Endometrium (tissue), 2 donors: ENCODE measurements at regions not wholly inside any gene's neighbourhood (a gene's known extent, or its start where the extent isn't known, plus 50 kb on each side); places are given as distances from the start of the nearest gene placed in this dataset.
"Not testable (repeated sequence)": the region's sequence is repeated elsewhere in the genome, so short reads cannot be mapped to it uniquely, and the experiment has no call there.

Experiments
- FAIRE-seq: peaks from 2 replicates; lab custom pipeline; 2012; peaks lifted over from hg19 to GRCh38; lab: Jason Lieb, UNC
- donor health status: control.
- donor health status: control.

DNA sequence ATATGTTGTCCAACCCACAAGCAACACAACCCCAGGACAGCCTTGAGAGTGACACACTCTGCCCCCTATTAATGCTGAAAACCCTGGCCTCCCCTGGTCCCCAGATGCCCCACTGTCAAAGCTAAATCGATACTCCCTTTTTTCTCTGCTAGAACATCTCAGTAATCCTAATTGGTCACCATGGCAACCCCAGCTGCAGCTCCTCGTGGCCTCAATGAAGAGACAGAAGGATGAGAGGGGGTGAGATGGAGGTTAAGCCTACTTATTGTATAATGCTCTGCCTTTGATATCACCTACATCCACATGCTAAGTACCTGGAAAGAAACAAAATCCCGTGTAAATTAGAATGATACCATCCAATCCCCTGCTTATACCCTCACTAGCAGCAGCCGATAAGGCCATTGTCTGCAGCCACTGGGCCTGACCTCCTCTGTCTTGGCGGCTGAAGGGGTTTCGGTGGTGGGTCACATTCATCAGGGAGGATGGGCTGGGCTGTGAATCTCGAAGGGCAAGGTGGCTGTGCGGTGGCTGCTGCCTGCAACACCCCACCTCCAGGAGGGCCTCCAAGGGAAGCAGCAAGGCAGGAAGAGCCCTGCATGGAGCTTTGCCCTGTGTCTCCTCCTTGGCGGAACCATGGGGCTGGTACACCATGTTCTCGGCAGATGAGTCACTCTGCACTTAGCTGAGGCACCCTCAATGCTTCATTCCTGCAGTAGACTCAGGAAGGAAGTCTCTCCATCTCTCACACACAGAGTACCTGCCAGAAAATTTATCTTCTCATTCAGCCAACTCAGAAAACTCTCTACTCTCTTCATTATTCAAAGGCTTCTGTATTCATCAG, 399.5 kb downstream of the BUD13 start:
- FAIRE-seq = no peak

DNA sequence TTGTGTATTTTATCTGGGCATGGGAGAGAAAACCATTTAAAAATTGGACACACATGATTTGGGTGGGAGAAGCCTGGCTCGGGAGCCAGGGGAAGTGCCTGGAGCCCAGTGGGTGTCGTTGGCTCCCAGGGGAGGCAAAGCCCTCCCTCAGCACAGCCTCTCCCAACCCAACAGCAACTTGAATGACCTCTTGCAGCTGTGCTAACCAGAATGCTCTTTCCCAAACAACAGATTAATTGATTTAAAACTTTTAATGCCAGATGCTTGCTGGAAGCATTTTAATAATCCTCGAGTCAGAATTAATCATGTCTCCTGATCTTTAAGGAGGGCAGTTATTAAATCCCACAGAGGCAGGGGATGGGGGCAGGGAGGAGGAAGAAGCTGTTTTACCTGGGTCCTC, 401.6 kb downstream of the BUD13 start:
- no peak for FAIRE-seq

DNA sequence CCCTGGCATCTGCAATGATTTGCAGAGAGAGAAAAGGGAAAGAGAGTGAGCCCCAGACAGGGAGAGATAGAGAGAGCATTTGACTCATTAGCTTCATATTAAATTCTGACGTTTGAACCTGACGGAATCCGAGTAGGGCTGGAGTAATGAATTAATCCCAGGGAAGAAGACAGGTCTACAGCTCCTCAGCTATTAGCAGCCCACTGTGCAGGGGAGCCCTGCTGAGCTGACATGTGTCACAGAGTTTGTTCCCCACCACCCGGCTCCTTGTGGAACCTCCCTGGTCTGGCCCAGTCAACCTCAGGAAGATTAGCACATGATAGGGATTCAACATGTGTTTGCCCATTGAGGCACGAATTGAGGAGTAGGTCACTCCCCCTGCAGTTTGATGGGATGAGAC, 404.0 kb downstream of the BUD13 start:
- no peak for FAIRE-seq

DNA sequence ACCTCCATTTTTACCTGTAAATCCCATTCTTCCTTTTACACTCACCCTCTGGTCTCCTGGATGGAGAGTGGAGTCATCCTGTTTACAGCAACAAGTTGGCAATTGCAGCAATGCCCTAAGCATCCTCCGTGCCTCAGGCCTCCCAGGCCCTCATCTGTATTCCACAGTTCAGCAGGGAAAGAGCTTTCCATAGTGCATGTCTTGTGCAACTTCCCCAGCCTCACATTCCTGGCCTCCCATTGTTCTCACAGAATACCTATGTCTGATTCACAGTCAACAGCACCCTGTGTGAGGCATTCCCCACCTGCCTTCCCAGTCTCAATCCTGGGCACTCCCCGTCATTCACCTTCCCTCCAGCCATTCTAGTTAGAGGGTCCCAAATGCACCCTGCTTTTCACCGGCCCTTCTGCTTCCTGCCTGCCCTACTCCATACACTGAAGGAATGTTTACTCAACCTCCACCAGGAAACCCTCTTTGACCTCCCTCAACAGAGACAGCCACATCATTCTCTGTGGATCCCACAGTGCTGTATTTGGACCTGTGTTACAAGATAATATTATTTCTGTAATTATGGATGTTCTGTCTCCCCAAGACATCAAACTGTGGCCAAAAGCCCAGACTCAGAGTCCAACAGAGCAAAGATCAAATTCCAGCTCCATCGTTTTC, 405.7 kb downstream of the BUD13 start:
- no peak for FAIRE-seq

DNA sequence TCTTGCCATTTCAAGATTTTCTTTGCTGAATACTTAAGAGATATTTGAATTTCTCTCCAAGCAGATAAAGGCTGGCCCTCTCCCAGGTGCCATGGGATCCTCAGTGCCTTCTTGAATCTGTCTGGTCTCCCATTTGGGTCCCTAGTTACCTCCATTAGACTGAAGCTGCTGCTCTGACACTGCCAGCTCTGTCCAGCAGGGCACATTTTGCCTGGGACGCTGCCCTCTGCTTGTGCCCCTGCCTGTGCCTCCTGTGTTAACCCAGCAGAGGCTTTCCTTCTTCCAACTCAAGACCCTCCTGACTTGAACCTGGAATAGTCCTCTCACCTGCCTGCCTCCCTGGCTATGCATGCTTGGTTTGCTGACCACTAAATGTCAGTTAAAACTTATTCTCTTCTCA, 406.3 kb downstream of the BUD13 start:
- FAIRE-seq = no peak

DNA sequence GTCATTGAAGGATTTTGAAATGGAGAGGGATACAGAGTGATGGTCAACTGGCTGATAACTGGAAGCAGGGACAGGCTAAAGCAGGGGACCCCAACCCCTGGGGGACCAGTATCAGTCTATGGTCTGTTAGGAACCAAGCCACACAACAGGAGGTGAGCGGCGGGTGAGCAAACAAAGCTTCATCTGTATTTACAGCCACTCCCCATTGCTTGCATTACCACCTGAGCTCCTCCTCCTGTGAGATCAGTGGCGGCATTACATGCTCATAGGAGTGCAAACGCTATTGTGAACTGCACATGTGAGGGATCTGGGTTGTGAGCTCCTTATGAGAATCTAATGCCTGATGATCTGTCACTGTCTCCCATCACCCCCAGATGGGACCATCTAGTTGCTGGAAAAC, 407.9 kb downstream of the BUD13 start:
- not testable (repeated sequence) for FAIRE-seq

DNA sequence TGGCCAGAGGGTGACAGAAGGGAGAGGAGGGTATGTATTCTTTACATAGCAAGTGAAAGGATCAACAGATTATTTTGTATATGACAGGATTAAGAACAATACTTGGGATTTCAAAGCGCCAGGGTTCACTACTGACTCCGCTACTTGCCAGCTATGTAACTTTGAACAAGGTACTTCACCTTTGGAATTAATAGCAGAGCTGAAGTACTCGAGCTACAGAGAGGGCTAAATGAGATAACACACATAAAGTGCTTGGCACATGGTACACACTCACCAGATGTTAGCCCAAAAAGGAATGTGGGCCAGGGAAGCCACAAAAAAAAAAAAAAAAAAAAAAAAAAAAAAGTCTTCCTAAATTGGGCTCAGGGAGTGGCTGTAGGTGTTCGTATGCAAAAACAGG, 408.4 kb downstream of the BUD13 start:
- FAIRE-seq = no peak

DNA sequence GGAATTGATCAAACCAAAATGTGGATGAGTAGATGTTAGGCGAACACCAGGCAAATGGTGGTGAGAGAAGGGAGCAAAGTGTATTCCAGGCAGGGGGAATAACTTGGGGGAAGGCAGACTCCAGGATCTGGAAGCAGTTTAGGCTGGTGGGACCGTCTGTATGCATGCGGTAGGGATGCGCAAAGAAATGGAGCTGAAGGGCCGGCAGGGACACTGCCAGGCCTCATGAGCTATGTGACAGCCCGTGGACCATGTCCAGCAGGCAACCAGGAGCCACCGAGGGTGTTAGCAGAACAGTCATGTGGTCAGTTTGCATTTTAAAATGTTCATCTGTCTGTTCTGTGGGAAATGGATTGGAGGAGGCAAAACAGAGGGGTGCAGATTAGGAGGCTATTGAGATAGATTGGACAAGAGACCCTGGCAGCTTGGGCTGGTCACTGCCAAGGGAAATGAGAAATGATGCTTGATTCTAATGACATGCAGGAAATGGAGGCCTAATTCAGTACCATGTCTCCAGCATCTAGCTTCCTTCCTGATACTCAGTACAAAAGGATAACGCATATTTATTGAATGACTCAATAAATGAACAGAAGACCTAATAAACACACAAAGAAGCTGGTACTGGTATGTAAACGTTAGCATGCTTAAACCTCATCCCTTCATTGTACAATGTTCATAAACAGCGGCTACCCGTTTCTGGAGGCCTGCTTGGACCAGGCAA, 412.4 kb downstream of the BUD13 start:
- FAIRE-seq = no peak

DNA sequence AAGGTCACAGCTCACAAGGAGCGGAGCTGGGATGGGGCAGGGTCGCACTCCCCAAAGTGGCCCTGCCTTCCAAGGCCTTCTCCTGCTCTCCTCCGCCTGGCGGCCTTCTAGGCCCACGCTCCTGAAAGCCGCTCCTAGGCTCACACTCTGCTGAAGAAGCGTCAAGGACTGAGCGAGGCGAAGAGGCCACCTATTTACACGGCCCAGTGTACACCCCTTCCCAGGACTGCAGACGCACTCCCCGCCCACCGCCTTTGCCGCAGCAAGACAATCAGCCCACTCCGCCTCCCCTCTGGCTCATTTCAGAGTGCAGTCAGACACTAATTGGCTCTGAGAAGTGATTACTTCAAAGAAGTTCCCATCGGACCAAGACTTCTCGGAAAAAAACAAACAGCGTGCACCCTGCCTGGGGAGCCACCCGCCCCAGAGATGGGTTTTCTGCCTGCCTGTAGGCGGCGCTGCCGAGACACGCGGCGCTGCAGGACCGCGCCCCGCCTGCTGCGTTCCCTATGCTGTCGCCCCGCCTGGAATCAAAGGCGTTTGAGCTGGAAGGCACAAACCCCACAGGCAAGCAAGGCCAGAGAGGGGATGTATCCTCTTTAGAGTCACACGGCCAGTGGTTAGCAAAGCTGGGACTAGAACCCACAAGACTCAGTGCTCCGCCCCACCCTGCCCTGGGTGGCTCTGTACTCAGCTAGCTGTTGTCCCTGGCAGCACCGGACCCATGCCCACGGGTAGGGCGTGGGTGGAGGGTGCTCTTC, 414.8 kb downstream of the BUD13 start:
- no peak for FAIRE-seq

DNA sequence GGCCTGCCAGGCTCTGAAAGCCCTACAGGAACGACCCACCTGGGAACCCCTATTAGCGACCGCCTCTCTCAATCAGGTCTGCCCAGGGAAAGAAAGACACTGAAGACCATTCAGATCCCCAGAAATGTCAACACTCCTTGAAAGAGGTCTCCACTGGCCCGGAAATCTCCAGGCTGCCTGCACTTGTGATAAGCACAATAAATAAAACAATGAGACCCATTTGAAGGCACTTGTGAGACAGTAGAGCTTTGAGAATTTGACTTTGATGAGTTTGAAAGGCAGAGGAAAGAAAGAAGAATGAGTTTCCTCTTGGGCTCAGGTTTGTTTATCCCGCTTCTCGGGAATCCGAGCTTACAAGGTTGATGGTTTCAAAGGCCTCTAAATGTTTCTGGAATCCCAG, 416.3 kb downstream of the BUD13 start:
- FAIRE-seq = no peak

DNA sequence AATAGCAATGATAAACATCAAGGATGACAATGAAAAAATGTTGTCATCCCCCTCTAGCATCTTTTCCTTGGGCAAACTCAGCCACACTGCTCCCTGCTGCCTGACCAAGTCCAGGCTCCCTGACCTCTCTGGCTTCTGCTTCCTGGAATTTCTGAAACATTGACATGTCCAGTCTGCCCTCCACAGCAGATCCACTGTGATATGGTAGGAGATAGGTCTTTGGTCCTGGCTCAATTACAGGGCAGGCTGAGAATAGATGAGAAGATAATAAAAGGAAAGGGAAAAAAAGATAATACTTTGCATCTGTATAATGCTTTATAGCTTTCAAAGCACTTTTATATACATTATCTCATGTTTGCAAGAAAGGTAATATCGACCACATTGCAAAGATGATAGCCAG, 417.7 kb downstream of the BUD13 start:
- no peak for FAIRE-seq

DNA sequence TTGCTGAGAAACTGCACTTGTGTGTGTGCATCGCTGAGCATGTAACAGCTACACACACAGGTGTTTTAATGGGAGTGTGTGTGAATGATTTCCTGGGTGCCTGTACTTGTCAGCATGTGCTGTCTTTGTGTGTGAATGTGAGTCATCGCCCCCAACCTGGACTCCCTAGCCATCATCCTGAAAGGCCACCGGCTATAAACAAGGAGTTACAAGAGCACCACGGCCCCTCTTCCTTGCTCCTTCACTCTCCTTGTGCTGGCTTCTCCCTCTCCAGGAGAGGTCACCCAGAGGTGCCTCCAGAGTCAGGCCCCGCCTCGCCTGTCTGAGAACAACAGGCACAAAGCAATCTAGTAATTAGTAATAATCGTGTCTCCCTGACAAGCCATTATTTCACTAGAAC, 419.2 kb downstream of the BUD13 start:
- no peak for FAIRE-seq

DNA sequence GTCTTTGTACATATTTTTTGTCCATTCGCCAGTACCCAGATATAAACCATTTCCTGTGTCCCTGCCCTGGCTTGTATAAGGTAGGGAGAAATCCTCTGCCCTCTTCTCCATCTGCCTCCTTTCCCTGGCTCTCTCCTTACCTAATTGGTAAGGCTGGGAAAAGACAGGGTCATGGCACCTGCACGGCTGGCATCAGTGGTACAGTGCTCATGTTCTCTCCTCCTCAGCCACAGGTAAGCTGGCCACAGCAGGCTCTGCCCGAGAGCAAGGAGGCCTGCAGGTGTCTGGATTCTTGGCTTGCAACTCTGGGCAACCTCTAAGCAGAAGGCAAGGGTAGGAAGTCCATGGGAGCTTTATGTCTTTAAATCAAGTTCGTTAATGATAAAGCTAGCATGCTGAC, 419.9 kb downstream of the BUD13 start:
- no peak for FAIRE-seq

DNA sequence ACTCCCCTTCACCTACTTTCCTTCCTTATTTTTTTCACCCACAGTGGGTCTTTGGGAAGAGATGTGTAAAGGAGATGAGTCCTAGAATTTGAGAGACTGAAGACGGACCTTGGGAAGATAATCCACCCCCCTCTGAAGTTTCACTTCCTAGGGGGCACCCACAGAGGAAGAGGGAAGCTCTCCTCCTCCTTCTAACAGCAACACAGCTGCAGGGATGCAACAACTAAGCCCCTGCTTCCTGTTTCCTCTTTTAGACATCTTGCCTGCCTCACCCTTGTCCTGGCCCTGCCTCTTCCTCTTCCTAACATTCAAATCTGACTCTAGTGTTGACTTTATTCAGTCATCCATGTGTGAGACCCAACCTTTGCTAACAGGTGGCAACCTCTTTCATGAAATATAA, 424.6 kb downstream of the BUD13 start:
- no peak for FAIRE-seq

DNA sequence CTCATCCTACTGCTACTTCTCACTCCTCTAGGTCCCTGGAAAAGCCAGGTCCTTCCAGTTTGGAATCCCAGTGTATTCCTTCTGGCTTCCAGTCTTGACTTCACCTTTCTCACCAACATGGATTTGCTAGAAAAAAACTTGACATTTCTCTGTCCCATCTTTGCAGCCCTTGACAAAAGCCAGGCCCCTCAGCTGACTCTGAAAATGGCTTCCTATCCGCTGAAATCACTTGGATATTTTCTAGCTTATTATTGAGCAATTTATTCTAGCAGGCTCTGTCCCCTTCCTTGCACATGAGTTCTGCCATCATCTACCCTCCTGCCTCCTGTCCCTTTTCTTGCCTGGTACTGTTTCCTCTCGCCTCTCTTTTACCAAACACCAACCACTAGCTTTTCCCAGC, 427.2 kb downstream of the BUD13 start:
- no peak for FAIRE-seq

DNA sequence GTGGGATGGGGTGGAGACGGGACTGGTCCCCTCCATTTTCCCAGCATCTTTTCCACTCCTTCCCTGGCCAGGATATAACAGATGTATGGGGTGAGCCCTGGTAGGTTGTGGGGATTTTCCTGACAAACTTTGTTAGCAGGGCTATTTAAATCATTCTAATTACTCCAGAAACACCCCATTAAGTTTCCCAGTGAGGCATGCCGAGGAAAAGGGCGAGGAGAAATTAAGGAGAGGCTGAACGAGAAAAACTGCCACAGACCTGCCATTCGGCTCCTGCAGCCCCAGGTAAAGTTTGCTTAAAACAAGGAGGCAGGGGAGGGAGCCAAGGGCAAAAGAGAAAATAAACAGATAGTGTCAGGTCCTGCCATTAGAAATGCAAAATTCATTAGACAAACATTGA, 428.2 kb downstream of the BUD13 start:
- no peak for FAIRE-seq

DNA sequence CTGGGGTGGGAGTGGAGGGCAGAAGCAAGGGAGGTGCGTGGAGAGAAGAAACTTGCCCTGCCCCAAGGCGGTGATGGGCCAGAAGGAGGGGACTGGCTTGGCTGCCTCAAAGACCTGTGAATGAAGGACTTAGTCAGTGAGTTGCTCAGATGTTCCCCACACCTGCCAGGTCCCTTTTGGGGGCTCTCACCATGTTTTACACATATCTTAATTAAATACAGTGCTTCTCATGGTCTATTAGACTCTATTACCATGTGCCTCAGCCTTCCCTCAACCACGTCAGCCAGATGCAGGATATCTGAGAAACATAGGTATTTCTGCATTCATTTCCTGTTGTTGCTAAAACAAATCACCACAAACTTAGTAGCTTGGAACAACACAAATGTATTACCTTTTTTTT, 429.5 kb downstream of the BUD13 start:
- no peak for FAIRE-seq

DNA sequence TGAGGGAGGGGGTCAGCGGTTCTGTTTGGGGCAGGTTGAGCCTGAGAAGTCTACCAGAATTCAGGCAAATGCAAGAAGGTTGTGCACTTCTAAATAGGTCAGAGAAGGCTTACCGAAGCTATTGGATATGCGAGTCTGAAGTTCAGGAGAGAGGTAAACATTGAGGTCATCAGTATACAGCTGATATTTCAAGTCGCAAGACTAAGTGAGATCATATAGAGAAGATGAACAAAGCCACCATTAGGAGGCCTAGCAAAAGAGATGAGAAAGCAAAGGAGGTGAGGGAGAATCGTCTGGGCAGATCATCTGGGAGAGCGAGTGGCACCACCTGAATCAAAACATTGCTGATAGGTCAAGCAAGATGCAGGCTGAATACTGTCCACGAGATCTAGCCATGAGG, 430.6 kb downstream of the BUD13 start:
- FAIRE-seq = no peak

DNA sequence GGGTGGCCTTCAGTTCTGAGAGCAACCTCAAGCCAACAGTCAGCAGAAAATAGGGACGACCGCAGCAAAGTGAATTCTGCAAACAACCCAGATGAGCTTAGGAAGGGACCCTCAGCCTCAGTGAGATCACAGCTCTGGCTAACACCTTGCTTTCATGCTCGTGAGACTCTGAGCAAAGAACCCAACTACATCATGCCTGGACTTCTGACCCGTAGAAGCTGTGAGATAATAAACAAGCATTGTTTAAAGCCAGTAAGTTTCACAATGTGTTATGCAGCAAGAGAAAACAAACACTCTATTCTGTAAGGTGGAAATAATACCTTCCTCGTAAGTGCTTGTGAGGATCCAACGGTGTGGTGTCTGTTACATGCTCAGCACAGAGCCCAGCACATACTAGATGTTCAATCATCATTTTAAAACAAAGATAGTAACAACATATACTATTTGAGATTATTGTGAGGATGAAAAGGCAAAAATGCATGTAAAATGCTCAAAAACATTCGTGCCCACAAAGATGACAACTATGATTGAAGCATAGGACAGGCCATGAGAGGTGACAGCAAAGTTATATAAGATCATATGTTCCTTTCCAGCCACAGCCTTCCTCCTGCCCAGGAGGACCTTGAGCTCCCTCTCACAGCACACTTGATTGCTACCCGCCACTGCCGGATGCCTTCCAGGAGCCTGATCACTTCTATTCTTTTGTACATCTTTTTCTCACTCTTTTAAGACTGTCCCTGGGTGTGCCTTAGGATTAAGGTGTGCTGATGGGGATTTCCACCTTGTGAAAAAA, 433.3 kb downstream of the BUD13 start:
- FAIRE-seq = no peak

DNA sequence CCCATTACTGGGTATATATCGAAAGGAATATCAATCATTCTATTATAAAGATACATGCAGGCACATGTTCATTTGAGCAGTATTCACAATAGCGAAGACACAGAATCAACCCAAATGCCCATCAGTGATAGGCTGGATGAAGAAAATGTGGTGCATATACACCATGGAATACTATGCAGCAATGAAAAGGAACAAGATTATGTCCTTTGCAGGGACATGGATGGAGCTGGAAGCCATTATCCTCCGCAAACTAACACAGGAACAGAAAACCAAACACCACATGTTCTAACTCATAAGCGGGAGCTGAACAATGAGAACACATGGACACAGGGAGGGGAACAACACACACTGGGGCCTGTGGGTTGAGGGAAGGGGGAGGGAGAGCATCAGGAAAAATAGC, 434.3 kb downstream of the BUD13 start:
- FAIRE-seq = not testable (repeated sequence)

DNA sequence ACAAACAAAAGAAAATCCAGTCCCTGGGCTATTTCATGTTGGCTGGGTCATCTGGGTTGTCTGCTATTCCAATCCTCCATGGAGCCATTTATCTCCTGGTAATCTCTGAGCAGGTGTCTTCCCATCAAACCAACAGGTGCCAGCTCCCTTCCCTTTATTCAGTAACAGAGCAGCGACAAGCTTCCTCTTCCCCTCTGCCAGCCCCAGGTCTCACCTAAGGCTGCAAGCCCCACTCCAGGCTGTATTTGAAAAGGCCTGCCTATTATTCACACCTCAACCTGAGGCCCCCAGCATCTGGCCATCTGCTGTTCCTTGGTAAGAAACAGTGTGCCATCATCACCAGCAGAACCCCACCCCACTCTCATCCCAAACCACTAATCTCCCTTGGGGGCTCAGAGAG, 436.2 kb downstream of the BUD13 start:
- FAIRE-seq = no peak

DNA sequence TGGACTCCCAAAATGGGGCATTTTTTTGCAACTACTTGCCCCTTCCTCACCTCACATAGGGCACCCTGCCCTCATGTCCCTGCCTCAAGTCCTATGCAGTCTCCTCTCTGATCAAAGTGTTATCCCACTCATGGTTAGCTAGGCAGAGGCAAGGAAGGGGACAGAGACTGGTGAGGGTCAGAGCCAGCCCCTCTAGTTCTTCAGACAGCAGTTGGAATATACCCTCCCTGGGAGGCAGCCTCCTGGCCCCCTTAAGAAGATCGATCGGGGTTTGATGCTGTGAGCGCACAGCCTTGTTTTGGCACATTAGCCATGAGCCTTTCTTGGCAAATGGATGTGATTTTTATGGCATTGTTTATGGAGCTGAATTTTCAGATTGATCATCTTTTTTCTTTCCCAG, 436.9 kb downstream of the BUD13 start:
- no peak for FAIRE-seq
